H9 (cell line): ENCODE measurements at regions not wholly inside any gene's neighbourhood (a gene's known extent, or its start where the extent isn't known, plus 50 kb on each side); places are given as distances from the start of the nearest gene placed in this dataset.
"Not testable (repeated sequence)": the region's sequence is repeated elsewhere in the genome, so short reads cannot be mapped to it uniquely, and the experiment has no call there.

Experiments
- DNase-seq: peaks from one replicate; pipeline ENCODE4 v3.0.0-alpha.2; 2017
- H2AFZ ChIP-seq: one replicate; pipeline ENCODE4 v1.6.1; 2013; ENCODE audit warnings: mild to moderate bottlenecking, low read length, control low read depth, moderate library complexity
- H2AK5ac ChIP-seq: 2 replicates; pipeline ENCODE4 v1.6.1; 2013; ENCODE audit warnings: low read length, control low read depth, mixed read lengths; ENCODE audit not compliant: insufficient read length
- H2BK120ac ChIP-seq: one replicate; pipeline ENCODE4 v1.6.1; 2013; ENCODE audit warnings: low read depth, mild to moderate bottlenecking, low read length, control low read depth, inconsistent platforms; ENCODE audit not compliant: poor library complexity, severe bottlenecking
- H2BK12ac ChIP-seq: 2 replicates; pipeline ENCODE4 v1.6.1; 2013; ENCODE audit warnings: low read length, control low read depth, mixed read lengths, low read depth; ENCODE audit not compliant: insufficient read length
- H2BK15ac ChIP-seq: 2 replicates; pipeline ENCODE4 v1.6.1; 2013; ENCODE audit warnings: low read depth, low read length, control low read depth
- H2BK20ac ChIP-seq: one replicate; pipeline ENCODE4 v1.6.1; 2013; ENCODE audit warnings: low read depth, mild to moderate bottlenecking, low read length, control low read depth, inconsistent platforms; ENCODE audit not compliant: poor library complexity, severe bottlenecking
- H2BK5ac ChIP-seq: 2 replicates; pipeline ENCODE4 v1.6.1; 2013; ENCODE audit warnings: low read length, control low read depth, mixed read lengths; ENCODE audit not compliant: insufficient read length
- H3K14ac ChIP-seq: 2 replicates; pipeline ENCODE4 v1.6.1; 2013; ENCODE audit warnings: low read length, control low read depth; ENCODE audit not compliant: insufficient read depth
- H3K18ac ChIP-seq: 2 replicates; pipeline ENCODE4 v1.6.1; 2013; ENCODE audit warnings: low read depth, mild to moderate bottlenecking, mixed read lengths, low read length, control low read depth; ENCODE audit not compliant: insufficient read length
- H3K23ac ChIP-seq: 2 replicates; pipeline ENCODE4 v1.6.1; 2013; ENCODE audit warnings: low read length, control low read depth, mixed read lengths, low read depth; ENCODE audit not compliant: insufficient read length
- H3K23me2 ChIP-seq: 2 replicates; pipeline ENCODE4 v1.6.1; 2013; ENCODE audit warnings: low read depth, mild to moderate bottlenecking, mixed read lengths, low read length, control low read depth; ENCODE audit not compliant: insufficient read length, poor library complexity, severe bottlenecking
- H3K27ac ChIP-seq: 2 replicates; pipeline ENCODE4 v1.5.1; 2013; ENCODE audit warnings: low read length, control low read depth, mixed read lengths, low read depth; ENCODE audit not compliant: insufficient read length
- H3K27me3 ChIP-seq: 2 replicates; pipeline ENCODE4 v1.6.1; 2013; ENCODE audit warnings: low read length, control low read depth, inconsistent platforms; ENCODE audit not compliant: insufficient read depth
- H3K4ac ChIP-seq: 2 replicates; pipeline ENCODE4 v1.6.1; 2013; ENCODE audit warnings: low read depth, mild to moderate bottlenecking, control low read depth, inconsistent platforms, low read length, moderate library complexity
- H3K4me1 ChIP-seq: 2 replicates; pipeline ENCODE4 v1.6.1; 2013; ENCODE audit warnings: low read length, control low read depth, inconsistent platforms; ENCODE audit not compliant: insufficient read depth
- H3K4me2 ChIP-seq: 2 replicates; pipeline ENCODE4 v1.6.1; 2013; ENCODE audit warnings: low read length, control low read depth, mixed read lengths; ENCODE audit not compliant: insufficient read length, insufficient read depth
- H3K56ac ChIP-seq: 2 replicates; pipeline ENCODE4 v1.6.1; 2013; ENCODE audit warnings: low read depth, mild to moderate bottlenecking, mixed read lengths, low read length, control low read depth; ENCODE audit not compliant: insufficient read length
- H3K79me1 ChIP-seq: 2 replicates; pipeline ENCODE4 v1.6.1; 2013; ENCODE audit warnings: low read depth, mild to moderate bottlenecking, moderate library complexity, low read length, control low read depth, inconsistent platforms; ENCODE audit not compliant: insufficient read depth, poor library complexity, severe bottlenecking
- H3K79me2 ChIP-seq: 2 replicates; pipeline ENCODE4 v1.6.1; 2013; ENCODE audit warnings: low read length, control low read depth, inconsistent platforms; ENCODE audit not compliant: insufficient read depth
- H3K9ac ChIP-seq: 2 replicates; pipeline ENCODE4 v1.6.1; 2013; ENCODE audit warnings: low read length, control low read depth, mixed read lengths; ENCODE audit not compliant: insufficient read length; ENCODE audit errors: extremely low read depth
- H3K9me3 ChIP-seq: one replicate; pipeline ENCODE4 v1.6.1; 2013; ENCODE audit warnings: low read depth, low read length, inconsistent platforms; ENCODE audit not compliant: control insufficient read depth
- H3T11ph ChIP-seq: one replicate; pipeline ENCODE4 v1.6.1; 2013; ENCODE audit warnings: mild to moderate bottlenecking, low read length, control low read depth, inconsistent platforms
- H4K20me1 ChIP-seq: one replicate; pipeline ENCODE4 v1.6.1; 2013; ENCODE audit not compliant: control insufficient read depth, insufficient read length, insufficient read depth
- H4K5ac ChIP-seq: 2 replicates; pipeline ENCODE4 v1.6.1; 2013; ENCODE audit warnings: low read depth, mild to moderate bottlenecking, mixed read lengths, low read length, control low read depth; ENCODE audit not compliant: insufficient read length
- H4K8ac ChIP-seq: replicated peaks from 2 replicates; pipeline ENCODE4 v1.6.1; 2013; ENCODE audit warnings: low read length, control low read depth, mixed read lengths, low read depth; ENCODE audit not compliant: insufficient read length
- H4K91ac ChIP-seq: 2 replicates; pipeline ENCODE4 v1.6.1; 2013; ENCODE audit warnings: low read depth, mild to moderate bottlenecking, moderate library complexity, mixed read lengths, low read length, control low read depth; ENCODE audit not compliant: insufficient read length
- H3K27ac Mint-ChIP-seq, 3 experiments: 2 replicates in 2 of 3; 3 replicates in 1 of 3; pipeline ENCODE4 v1.8.0; 2020 to 2021; ENCODE audit warnings: mixed read lengths in 3 of 3, mild to moderate bottlenecking in 1 of 3, moderate library complexity in 1 of 3
- H3K27me3 Mint-ChIP-seq: 2 replicates; pipeline ENCODE4 v1.8.0; 2021; ENCODE audit warnings: low read depth, mild to moderate bottlenecking, moderate library complexity, mixed read lengths
- H3K36me3 Mint-ChIP-seq, 3 experiments: 2 replicates in 2 of 3; 3 replicates in 1 of 3; pipeline ENCODE4 v1.8.0; 2020 to 2021; ENCODE audit warnings: low read depth in 3 of 3, mixed read lengths in 3 of 3; ENCODE audit not compliant: insufficient read depth in 1 of 3
- H3K4me1 Mint-ChIP-seq, 2 experiments: 2 replicates each; pipeline ENCODE4 v1.8.0; 2020; ENCODE audit warnings: mixed read lengths in 2 of 2
- H3K4me3 Mint-ChIP-seq, 2 experiments: 2 replicates in 1 of 2; 3 replicates in 1 of 2; pipeline ENCODE4 v1.8.0; 2020 to 2021; ENCODE audit warnings: mild to moderate bottlenecking in 2 of 2, mixed read lengths in 2 of 2, moderate library complexity in 1 of 2
- H3K9me3 Mint-ChIP-seq, 2 experiments: 2 replicates in 1 of 2; 3 replicates in 1 of 2; pipeline ENCODE4 v1.8.0; 2020; ENCODE audit warnings: mild to moderate bottlenecking in 2 of 2, mixed read lengths in 2 of 2, moderate library complexity in 1 of 2
- WGBS: extraction: QIAGEN DNeasy Blood & Tissue Kit; methylation state at CpG from one replicate; pipeline ENCODE4 v1.1.7; 2013; ENCODE audit warnings: missing lambda C conversion rate, low lambda C conversion rate, mixed read lengths; ENCODE audit not compliant: insufficient read length; ENCODE audit errors: extremely low coverage; 5-methylcytosine and 5-hydroxymethylcytosine counted together
- TF ChIP-seq, protein P1 (sequence below): fragments of 200-600 bp; sonication (generic); conservative IDR thresholded peaks from 3 replicates; pipeline ENCODE4 v1.8.0; 2021; ENCODE audit warnings: antibody characterized with exemption, mild to moderate bottlenecking

DNA sequence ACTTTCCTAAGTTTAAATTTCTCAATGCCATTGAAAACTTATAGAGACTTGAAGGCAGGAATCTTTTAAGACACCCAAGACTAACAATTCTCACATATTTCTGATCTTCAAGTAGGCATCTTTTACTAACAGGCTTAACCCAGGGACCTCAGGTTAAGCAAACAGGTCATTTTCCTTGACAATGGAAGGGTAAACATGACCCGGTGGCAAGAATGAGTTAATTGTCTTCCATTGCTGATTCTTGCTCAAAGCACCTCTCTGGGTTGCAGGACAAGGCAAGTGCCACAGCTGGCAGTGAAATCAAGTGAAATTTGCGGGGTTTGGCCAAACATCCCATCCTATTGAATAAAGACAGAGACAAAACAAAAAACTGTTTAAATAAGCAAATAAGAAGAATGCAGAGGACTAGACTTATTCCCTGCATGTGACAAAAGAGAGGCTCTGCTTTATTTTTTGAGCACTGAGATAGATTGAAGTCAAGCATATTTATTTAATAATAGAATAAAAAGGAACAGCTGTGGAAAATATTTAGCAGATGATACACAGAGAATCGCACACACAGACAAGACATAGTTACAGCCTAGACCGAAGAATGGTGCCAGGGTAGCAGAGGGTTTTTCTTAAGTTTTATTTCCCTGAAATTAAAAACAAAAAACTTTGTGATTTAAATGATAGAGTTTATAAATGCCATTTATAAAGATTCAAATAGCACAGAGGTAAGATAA is 56.0 kb upstream of the MITF start:
- DNase-seq = no peak
- no peak overlapping the region for H3K18ac ChIP-seq
- H2BK5ac ChIP-seq = no peak overlapping the region
- no peak overlapping the region for H3K4ac ChIP-seq
- no peak overlapping the region for H3K9ac ChIP-seq
- H2BK120ac ChIP-seq = no peak overlapping the region
- H3K56ac ChIP-seq = no peak overlapping the region
- no peak overlapping the region for H3K27ac ChIP-seq
- Mint-ChIP-seq H3K4me3 (no peak overlapping the region), H3K9me3 (no peaks in the 10 kb centered on the region), H3K27me3 (peaks cover 98% of the 10 kb centered on the region), H3K36me3 (no peaks in the 10 kb centered on the region), H3K27ac (no peak overlapping the region), H3K4me1 (peaks cover 13 to 23% of the 10 kb centered on the region in 2 experiments)
- H4K8ac ChIP-seq = no peak overlapping the region
- no peak overlapping the region for H3T11ph ChIP-seq
- WGBS = no CpG with 5 or more reads among the region's 4 CpGs
- no peaks in the 10 kb centered on the region for H3K4me1 ChIP-seq
- TF ChIP-seq, protein P1, sequence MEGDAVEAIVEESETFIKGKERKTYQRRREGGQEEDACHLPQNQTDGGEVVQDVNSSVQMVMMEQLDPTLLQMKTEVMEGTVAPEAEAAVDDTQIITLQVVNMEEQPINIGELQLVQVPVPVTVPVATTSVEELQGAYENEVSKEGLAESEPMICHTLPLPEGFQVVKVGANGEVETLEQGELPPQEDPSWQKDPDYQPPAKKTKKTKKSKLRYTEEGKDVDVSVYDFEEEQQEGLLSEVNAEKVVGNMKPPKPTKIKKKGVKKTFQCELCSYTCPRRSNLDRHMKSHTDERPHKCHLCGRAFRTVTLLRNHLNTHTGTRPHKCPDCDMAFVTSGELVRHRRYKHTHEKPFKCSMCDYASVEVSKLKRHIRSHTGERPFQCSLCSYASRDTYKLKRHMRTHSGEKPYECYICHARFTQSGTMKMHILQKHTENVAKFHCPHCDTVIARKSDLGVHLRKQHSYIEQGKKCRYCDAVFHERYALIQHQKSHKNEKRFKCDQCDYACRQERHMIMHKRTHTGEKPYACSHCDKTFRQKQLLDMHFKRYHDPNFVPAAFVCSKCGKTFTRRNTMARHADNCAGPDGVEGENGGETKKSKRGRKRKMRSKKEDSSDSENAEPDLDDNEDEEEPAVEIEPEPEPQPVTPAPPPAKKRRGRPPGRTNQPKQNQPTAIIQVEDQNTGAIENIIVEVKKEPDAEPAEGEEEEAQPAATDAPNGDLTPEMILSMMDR = no peak
- no peak overlapping the region for H3K14ac ChIP-seq
- no peak overlapping the region for H2BK20ac ChIP-seq
- no peak overlapping the region for H2AK5ac ChIP-seq
- no peak overlapping the region for H2AFZ ChIP-seq
- H3K23me2 ChIP-seq = no peaks in the 10 kb centered on the region
- H3K23ac ChIP-seq = no peak overlapping the region
- no peak overlapping the region for H3K4me2 ChIP-seq
- H4K20me1 ChIP-seq = no peaks in the 10 kb centered on the region
- no peaks in the 10 kb centered on the region for H3K79me1 ChIP-seq
- peaks cover 31% of the 10 kb centered on the region for H3K27me3 ChIP-seq
- no peak overlapping the region for H2BK12ac ChIP-seq
- no peak overlapping the region for H4K5ac ChIP-seq
- no peaks in the 10 kb centered on the region for H3K9me3 ChIP-seq
- no peaks in the 10 kb centered on the region for H3K79me2 ChIP-seq
- no peak overlapping the region for H2BK15ac ChIP-seq
- H4K91ac ChIP-seq = no peak overlapping the region

DNA sequence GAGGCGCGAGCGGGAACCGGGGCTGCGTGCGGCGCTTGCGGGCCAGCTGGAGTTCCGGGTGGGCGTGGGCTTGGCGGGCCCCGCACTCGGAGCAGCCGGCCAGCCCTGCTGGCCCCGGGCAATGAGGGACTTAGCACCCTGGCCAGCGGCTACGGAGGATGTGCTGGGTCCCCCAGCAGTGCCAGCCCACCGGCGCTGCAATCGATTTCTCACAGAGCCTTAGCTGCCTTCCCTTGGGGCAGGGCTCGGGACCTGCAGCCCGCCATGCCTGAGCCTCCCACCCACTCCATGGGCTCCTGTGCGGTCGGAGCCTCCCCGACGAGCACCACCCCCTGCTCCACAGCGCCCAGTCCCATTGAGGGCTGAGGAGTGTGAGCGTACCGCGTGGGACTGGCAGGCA is 61.8 kb upstream of the MITF start:
- not testable (repeated sequence) for H3K9me3 Mint-ChIP-seq, H3K9ac ChIP-seq, DNase-seq, H4K8ac ChIP-seq, H3K23ac ChIP-seq, H3K4me3 Mint-ChIP-seq, H3K27ac Mint-ChIP-seq, H3K4me1 ChIP-seq, H2BK120ac ChIP-seq, H3K27ac ChIP-seq, H3K9me3 ChIP-seq, H4K91ac ChIP-seq, H2BK5ac ChIP-seq, H3K4me1 Mint-ChIP-seq, H2AK5ac ChIP-seq, H3K36me3 Mint-ChIP-seq, H2BK15ac ChIP-seq, H3T11ph ChIP-seq, H3K23me2 ChIP-seq, H3K79me1 ChIP-seq, H3K4ac ChIP-seq, H3K79me2 ChIP-seq, H3K14ac ChIP-seq, H3K4me2 ChIP-seq, H3K56ac ChIP-seq, H2BK20ac ChIP-seq, H2BK12ac ChIP-seq, H4K5ac ChIP-seq, H3K18ac ChIP-seq, H2AFZ ChIP-seq, H4K20me1 ChIP-seq
- peaks cover 17% of the 10 kb centered on the region; the same call in 1 of the 2 replicates for H3K27me3 ChIP-seq
- peaks cover 54% of the 10 kb centered on the region for H3K27me3 Mint-ChIP-seq
- no CpG with 5 or more reads among the region's 30 CpGs for WGBS
